ENCODE measurements at regions not wholly inside any gene's neighbourhood (a gene's known extent, or its start where the extent isn't known, plus 50 kb on each side); places are given as distances from the start of the nearest gene placed in this dataset.

DNA sequence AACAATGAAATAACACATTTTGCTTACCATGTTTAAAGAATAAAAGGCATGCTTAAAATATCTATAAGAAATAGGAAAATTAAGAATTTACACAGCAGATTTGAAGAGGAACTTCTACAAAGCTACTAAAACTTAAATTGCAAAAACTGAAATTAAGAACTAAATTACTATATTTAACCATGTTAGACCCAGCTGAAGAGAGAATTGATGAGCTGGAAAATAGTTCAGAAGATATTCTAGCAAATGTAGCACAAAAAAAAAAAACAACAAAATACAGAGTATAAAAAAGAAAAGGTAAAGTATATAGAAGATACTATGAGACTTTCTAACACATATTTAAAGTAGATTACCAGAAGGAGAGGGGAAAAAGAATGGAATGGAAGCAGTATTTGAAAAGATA, 82.8 kb upstream of the ST6GALNAC5 start:
- TF ChIP-seq EZH2phosphoT487 (IDR thresholded peaks at IDR 0.05) (no peak), CTCF (IDR thresholded peaks at IDR 0.05) (no peak), EZH2 (IDR thresholded peaks at IDR 0.05) (no peak)
- H3K9me3 ChIP-seq (ENCODE audit: low read depth): peaks cover 6% of the 10 kb centered on the region

DNA sequence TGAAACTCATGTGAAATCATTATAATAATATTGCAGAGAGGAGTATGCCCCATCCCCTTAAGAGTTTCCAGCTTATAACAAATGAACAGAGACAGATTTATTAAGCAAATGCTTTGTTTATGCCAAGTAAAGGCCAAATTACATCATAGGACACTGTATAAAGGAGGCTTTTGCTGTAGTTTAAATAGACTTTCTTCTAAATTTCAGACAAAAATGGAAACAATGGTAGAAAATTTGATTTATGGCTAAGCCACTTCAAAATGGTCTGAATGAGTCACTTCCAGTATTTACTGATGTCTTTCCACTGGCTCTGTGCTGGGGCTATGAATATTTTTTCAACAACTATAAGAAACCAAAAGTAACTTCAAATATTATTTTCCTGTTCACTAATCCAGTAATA, 81.1 kb upstream of the ST6GALNAC5 start:
- TF ChIP-seq EZH2 (IDR thresholded peaks at IDR 0.05): no peak
- no peak for TF ChIP-seq EZH2phosphoT487 (IDR thresholded peaks at IDR 0.05)
- no peak for TF ChIP-seq CTCF (IDR thresholded peaks at IDR 0.05)
- H3K36me3 Mint-ChIP-seq: no peaks in the 10 kb centered on the region
- peaks cover 12% of the 10 kb centered on the region for H3K9me3 Mint-ChIP-seq
- H3K4me1 Mint-ChIP-seq: no peaks in the 10 kb centered on the region
- no peak for DNase-seq (ENCODE audit: low spot score)
- no peak overlapping the region for H3K9ac ChIP-seq
- H3K36me3 ChIP-seq: no peaks in the 10 kb centered on the region
- no peak overlapping the region for H3K27ac ChIP-seq
- no peaks in the 10 kb centered on the region for H3K4me1 ChIP-seq
- no peaks in the 10 kb centered on the region for H3K27me3 Mint-ChIP-seq (ENCODE audit: insufficient read depth, low read depth)
- no peak overlapping the region for H2AFZ ChIP-seq (replicated peaks)
- H3F3A ChIP-seq (ENCODE audit: low read depth): no peaks in the 10 kb centered on the region
- H3K4me2 ChIP-seq: no peak overlapping the region
- no peak overlapping the region for H3K4me3 Mint-ChIP-seq
- no peaks in the 10 kb centered on the region for H3K27me3 ChIP-seq
- no peak overlapping the region for H3K27ac Mint-ChIP-seq
- H4K20me1 ChIP-seq (ENCODE audit: low read depth): no peaks in the 10 kb centered on the region
- no peak overlapping the region for H3K4me3 ChIP-seq
- peaks cover 6% of the 10 kb centered on the region for H3K9me3 ChIP-seq (ENCODE audit: low read depth)
- no peaks in the 10 kb centered on the region for H3K79me2 ChIP-seq (ENCODE audit: low read depth)

More for the DNA sequence above, 82.8 kb upstream of the ST6GALNAC5 start:
- Histone ChIP-seq H3K79me2 (ENCODE audit: low read depth) (no peaks in the 10 kb centered on the region), H3K4me3 (no peak overlapping the region), H3K4me2 (no peak overlapping the region), H2AFZ (replicated peaks) (no peak overlapping the region), H3K27ac (no peak overlapping the region), H4K20me1 (ENCODE audit: low read depth) (no peaks in the 10 kb centered on the region), H3K9ac (no peak overlapping the region), H3F3A (ENCODE audit: low read depth) (no peaks in the 10 kb centered on the region), H3K36me3 (no peaks in the 10 kb centered on the region), H3K27me3 (no peaks in the 10 kb centered on the region), H3K4me1 (peaks cover 2% of the 10 kb centered on the region)
- Mint-ChIP-seq H3K27ac (no peak overlapping the region), H3K4me1 (peaks cover 8% of the 10 kb centered on the region), H3K9me3 (peaks cover 12% of the 10 kb centered on the region), H3K36me3 (no peaks in the 10 kb centered on the region), H3K27me3 (ENCODE audit: insufficient read depth, low read depth) (no peaks in the 10 kb centered on the region), H3K4me3 (no peak overlapping the region)
- DNase-seq (ENCODE audit: low spot score): no peak

DNA sequence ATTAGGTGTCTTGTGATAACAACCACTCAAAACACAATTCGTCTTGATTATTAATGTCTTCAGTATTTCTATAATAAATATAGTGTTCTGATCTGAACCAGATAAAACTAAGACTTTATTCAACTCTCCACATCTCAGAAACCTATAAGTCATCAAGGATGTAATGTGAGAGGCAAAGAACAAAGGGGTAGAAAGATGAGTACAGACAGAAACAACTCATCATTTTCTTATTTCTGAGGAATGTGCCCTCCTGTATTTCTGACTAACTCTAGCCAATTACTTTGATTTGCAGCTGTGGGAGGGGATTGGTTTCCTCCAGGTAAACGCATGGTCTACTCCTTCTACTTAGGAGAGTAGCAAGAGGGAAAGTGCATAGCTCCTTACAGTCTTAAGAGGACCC, 73.7 kb upstream of the ST6GALNAC5 start:
- no peaks in the 10 kb centered on the region for H3K36me3 Mint-ChIP-seq
- no peaks in the 10 kb centered on the region for H3K4me1 Mint-ChIP-seq

More for the DNA sequence above, 73.7 kb upstream of the ST6GALNAC5 start:
- TF ChIP-seq EZH2 (IDR thresholded peaks at IDR 0.05) (no peak), EZH2phosphoT487 (IDR thresholded peaks at IDR 0.05) (no peak), CTCF (IDR thresholded peaks at IDR 0.05) (no peak)
- Histone ChIP-seq H3K4me3 (no peak overlapping the region), H3K9ac (no peak overlapping the region), H4K20me1 (ENCODE audit: low read depth) (no peaks in the 10 kb centered on the region), H3K4me2 (no peak overlapping the region), H3K27ac (no peak overlapping the region), H3K36me3 (no peaks in the 10 kb centered on the region), H3K9me3 (ENCODE audit: low read depth) (no peaks in the 10 kb centered on the region), H3F3A (ENCODE audit: low read depth) (no peaks in the 10 kb centered on the region), H3K79me2 (ENCODE audit: low read depth) (no peaks in the 10 kb centered on the region), H3K4me1 (no peaks in the 10 kb centered on the region), H2AFZ (replicated peaks) (no peak overlapping the region), H3K27me3 (no peaks in the 10 kb centered on the region)
- H3K9me3 Mint-ChIP-seq: no peaks in the 10 kb centered on the region
- H3K27ac Mint-ChIP-seq: peak overlapping the region; percentile 40
- no peak for DNase-seq (ENCODE audit: low spot score)
- H3K27me3 Mint-ChIP-seq (ENCODE audit: insufficient read depth, low read depth): no peaks in the 10 kb centered on the region
- no peak overlapping the region for H3K4me3 Mint-ChIP-seq
